ENCODE measurements at regions not wholly inside any gene's neighbourhood (a gene's known extent, or its start where the extent isn't known, plus 50 kb on each side); places are given as distances from the start of the nearest gene placed in this dataset.
A peak's percentile ranks its signal among the peaks of the same experiment; 100 is the strongest.

DNA sequence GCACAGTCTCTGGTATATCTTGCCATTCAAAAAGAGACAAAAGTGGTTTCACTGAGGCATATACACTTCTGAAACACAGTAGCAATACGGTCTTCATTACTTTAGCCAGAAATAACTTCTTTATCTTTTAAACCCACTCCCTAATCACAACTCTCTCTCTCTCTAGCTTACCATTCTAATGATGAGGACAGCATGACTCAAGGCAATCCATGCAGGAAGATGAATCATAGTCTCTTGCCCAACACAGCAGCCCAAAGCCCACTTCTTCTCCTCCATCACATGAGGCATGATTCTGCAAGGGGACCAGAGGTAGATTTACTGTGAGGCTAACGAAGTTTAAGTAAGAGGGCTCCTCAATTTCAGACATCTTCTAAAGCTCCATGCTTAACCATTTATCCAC lies 285.0 kb upstream of the NR5A2 start:
- TF ChIP-seq, protein P1, sequence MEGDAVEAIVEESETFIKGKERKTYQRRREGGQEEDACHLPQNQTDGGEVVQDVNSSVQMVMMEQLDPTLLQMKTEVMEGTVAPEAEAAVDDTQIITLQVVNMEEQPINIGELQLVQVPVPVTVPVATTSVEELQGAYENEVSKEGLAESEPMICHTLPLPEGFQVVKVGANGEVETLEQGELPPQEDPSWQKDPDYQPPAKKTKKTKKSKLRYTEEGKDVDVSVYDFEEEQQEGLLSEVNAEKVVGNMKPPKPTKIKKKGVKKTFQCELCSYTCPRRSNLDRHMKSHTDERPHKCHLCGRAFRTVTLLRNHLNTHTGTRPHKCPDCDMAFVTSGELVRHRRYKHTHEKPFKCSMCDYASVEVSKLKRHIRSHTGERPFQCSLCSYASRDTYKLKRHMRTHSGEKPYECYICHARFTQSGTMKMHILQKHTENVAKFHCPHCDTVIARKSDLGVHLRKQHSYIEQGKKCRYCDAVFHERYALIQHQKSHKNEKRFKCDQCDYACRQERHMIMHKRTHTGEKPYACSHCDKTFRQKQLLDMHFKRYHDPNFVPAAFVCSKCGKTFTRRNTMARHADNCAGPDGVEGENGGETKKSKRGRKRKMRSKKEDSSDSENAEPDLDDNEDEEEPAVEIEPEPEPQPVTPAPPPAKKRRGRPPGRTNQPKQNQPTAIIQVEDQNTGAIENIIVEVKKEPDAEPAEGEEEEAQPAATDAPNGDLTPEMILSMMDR (conservative IDR thresholded peaks at IDR 0.05; ENCODE audit: control insufficient read depth, insufficient read depth, low read depth, low read length): no peak
- peak; percentile 94 for DNase-seq (ENCODE audit: low read depth)
- no peak overlapping the region for H3K4me3 ChIP-seq (ENCODE audit: control insufficient read depth, low read depth, low read length)

- H3K4me3 ChIP-seq (ENCODE audit: control insufficient read depth, low read depth, low read length): no peak overlapping the region
- DNase-seq (ENCODE audit: low read depth): peak; percentile 36
- TF ChIP-seq, protein P1 (conservative IDR thresholded peaks at IDR 0.05; ENCODE audit: control insufficient read depth, insufficient read depth, low read depth, low read length): no peak
Measured at GRCh38 chr1:199743227-199743626, 284.3 kb upstream of the NR5A2 start.

DNA sequence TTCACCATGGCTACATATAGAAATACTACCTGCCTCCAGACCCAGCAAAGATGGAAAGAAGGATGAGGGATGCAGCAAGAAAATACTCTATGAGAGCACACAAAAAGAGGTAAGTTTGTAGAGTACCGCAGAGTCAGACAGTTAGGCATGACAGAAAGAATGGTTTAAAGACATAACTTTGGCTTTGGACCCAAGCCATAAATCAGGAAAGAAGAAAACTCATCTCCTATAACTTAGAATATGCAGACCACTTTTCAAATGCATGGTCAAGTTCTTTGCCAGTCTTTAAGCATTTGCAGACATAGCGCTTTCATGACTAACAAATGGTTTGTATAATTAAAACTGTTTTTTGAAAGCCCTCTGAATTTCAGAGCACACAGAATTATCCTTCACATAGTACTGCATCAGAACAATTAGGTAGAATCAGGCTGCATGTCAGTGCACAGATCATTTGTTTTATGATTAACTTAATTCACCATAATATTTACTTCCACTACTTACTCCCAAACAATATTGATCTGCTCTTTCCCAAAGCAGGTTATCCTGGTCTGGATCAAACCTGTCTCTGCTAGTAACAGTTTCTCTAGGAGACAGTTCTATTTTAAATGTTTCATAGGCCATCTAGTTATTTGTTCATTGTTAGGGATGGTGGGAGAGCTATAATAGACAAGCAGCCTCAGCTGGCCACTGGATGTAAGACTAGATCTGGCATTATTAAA lies 280.7 kb upstream of the NR5A2 start:
- TF ChIP-seq, protein P1 (conservative IDR thresholded peaks at IDR 0.05; ENCODE audit: control insufficient read depth, insufficient read depth, low read depth, low read length): no peak
- DNase-seq (ENCODE audit: low read depth): no peak
- H3K4me3 ChIP-seq (ENCODE audit: control insufficient read depth, low read depth, low read length): no peak overlapping the region

- no peak for DNase-seq (ENCODE audit: low read depth)
- TF ChIP-seq, protein P1 (conservative IDR thresholded peaks at IDR 0.05; ENCODE audit: control insufficient read depth, insufficient read depth, low read depth, low read length): no peak
- no peak overlapping the region for H3K4me3 ChIP-seq (ENCODE audit: control insufficient read depth, low read depth, low read length)
Measured at GRCh38 chr1:199747984-199748383, 279.5 kb upstream of the NR5A2 start.

DNA sequence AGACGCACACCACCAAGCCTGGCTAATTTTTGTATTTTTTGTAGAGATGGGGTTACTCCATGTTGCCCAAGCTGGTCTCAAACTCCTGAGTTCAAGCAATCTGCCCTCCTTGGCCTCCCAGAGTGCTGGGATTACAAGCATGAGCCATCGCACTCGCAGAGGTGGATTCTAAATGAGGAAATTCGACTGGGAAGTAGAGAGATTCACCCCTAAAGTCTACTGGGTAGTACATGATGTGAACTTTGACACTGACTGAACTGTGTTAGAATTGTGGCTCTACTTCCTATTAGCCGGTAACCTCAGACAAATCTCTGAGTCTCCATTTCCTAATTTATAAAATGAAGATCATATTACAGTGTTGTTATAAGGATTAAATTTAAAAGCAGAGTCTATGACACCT lies 276.0 kb upstream of the NR5A2 start:
- DNase-seq (ENCODE audit: low read depth): no peak
- TF ChIP-seq, protein P1 (conservative IDR thresholded peaks at IDR 0.05; ENCODE audit: control insufficient read depth, insufficient read depth, low read depth, low read length): no peak
- H3K4me3 ChIP-seq (ENCODE audit: control insufficient read depth, low read depth, low read length): no peak overlapping the region

GRCh38 chr1:199751962-199752687 lies 275.4 kb upstream of the NR5A2 start:
- no peak overlapping the region for H3K4me3 ChIP-seq (ENCODE audit: control insufficient read depth, low read depth, low read length)
- no peak for DNase-seq (ENCODE audit: low read depth)
- TF ChIP-seq, protein P1 (conservative IDR thresholded peaks at IDR 0.05; ENCODE audit: control insufficient read depth, insufficient read depth, low read depth, low read length): no peak

All from fibroblast of mammary gland (primary cell).